HG03060 (cell line): ENCODE measurements at regions not wholly inside any gene's neighbourhood (a gene's known extent, or its start where the extent isn't known, plus 50 kb on each side); places are given as distances from the start of the nearest gene placed in this dataset.

Source experiments
- ATAC-seq: cut with Tn5 transposase; IDR thresholded peaks from one replicate; pipeline ENCODE4 v1.9.1; 2021; ENCODE audit warnings: low read depth, moderate number of reproducible peaks; ENCODE audit not compliant: unreplicated experiment

DNA sequence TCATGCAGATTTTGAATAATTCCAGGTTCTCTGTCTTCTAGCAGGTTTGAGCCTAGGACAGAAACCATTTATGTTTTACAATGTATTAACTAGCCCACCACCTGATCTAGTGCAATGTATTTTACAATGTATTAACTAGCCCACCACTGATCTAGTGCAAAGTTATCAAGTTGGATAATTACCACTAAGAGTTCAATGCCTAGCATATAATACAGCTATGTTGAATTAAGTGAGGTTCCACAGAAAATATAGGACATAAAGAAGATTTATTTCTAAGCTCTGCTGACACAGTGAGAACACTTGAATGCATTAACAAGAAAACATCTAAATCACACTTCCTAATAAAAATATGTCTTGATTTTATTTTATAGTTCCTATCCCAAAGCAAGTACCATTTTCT, 854.6 kb upstream of the NEGR1 start:
- no peak for ATAC-seq

DNA sequence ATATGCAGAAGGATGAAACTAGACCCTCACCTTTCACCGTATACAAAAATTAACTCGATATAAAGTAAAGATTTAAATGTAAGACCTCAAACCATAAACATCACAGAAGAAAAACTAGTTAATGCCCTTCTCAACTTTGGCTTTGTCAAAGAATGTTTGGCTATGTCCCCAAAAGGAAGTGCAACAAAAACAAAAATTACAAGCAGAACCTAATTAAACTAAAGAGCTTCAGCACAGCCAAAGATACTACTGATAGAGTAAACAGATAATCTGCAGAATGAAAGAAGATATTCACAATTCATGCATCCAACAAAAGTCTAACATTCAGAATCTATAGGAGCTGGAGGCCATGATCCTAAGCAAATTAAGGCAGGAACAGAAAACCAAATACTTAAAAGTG, 824.6 kb upstream of the NEGR1 start:
- no peak for ATAC-seq

- ATAC-seq: no peak
These were observed 823.4 kb upstream of the NEGR1 start for GRCh38 chr1:73105755-73106154.

DNA sequence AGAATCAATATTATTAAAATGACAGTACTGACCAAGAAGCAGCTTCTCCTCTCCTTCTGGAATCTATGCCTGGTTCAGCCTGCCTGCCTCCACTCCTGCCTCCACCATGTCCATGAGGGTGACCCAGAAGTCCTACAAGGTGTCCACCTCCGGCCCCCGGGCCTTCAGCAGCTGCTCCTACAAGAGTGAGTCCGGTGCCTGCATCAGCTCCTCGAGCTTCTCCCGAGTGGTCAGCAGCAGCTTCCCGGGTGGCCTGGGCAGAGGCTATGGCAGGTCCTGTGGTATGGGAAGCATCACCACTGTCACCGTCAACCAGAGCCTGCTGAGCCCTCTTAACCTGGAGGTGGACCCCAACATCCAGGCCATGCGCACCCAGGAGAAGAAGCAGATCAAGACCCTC, 822.4 kb upstream of the NEGR1 start:
- no peak for ATAC-seq

DNA sequence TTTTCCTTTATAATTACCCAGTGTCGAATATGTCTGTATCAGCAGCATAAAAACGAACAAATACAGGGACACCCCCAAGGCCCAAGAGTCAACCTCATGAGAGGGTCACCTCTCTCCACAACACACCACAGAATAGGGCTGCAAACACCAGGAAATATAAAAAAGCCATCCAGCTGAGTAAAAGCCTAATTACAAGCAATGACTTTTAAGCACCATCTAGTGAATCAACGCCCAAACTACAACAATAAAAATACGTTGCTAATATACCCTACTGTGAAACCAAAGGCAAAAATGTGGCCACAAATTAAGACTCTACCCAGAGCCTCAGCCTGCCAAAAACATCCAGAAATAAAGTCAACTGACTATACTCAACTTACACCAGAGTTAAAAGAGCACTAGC, 817.9 kb upstream of the NEGR1 start:
- ATAC-seq: no peak

DNA sequence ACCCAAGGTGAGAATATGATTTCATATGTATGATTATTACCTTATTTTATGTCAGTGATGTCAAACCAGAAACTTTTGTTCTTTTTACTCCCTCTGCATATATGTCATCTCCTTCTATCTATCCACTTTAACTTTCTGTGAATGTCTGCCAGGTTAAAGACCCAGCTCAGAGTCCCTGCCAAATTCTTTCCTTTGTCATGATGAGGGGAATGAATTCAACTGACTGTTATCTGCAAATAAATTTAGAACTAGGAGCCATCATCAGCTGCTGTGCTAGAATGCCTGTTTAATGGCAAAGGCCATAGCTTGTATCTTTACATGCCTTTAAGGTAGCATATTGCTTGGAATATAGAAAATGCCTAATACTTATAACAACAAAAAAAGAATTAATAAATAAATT, 815.6 kb upstream of the NEGR1 start:
- ATAC-seq: no peak

- no peak for ATAC-seq
These were observed 814.5 kb upstream of the NEGR1 start for GRCh38 chr1:73096841-73097240.

DNA sequence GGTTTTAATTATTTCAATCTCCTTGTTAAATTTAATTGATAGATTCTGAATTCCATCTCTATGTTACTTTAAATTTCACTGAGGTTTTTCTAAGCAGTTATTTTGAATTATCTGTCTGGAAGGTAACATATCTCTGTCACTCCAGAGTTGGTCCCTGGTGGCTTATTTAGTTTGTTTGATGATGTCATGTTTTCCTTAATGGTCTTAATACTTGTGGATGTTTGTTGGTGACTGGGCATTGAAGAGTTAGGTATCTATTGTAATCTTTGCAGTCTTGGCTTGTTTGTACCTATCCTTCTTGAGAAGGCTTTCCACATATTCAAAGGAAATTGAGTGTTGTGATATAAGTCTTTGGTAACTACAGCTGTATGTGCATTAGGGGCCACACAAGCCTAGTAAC, 810.0 kb upstream of the NEGR1 start:
- no peak for ATAC-seq

DNA sequence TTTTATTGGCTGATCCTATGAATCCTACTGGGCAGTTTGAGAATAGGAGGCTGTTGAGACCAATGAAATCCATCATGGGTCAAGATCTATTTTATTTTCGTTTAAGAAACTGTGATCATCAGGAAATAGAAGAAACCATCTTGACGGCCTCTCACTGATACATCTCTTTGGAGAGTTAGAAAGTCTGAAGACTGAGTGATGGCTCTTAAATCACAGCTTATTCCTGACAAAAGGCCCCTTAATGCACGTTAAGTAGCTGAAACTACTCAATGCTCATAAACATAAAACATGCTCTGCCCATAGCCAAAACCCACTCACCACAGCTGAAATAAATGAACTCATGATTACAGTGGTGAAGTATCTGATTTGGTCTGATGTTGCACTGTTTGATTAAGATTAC, 784.5 kb upstream of the NEGR1 start:
- no peak for ATAC-seq

DNA sequence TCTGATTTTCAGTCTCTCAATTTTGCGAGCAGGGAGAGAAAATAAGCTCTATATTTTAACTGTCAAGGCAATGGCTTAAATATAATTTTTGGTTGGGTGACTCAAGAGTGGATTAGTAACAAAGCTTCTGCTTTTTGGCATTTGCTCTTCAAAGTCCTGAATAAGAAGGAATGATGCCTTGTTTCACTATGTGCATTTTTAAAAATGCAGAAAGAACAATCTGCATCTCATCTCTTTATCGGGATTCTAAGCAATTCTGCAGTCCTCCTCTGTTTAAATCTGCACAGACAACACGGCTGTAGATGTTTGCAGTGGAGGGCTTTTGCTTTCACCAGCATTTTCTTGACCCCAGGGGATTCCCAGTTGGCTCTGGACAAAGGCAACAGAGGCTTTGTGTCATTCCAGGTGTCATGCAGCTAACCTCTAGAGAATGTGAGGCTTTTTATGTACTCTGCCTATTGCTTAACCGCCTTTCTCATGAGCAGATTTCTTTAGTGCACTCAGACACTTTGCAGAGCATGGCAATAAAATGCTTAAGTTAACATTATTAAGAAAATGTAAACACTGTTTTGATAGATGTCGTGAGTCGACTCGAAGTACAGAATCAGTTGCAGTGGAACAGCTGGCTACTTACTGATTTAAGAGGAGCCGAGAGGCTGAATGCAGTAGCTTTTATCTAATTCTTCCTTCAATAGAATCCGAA, 783.2 kb upstream of the NEGR1 start:
- ATAC-seq: no peak

DNA sequence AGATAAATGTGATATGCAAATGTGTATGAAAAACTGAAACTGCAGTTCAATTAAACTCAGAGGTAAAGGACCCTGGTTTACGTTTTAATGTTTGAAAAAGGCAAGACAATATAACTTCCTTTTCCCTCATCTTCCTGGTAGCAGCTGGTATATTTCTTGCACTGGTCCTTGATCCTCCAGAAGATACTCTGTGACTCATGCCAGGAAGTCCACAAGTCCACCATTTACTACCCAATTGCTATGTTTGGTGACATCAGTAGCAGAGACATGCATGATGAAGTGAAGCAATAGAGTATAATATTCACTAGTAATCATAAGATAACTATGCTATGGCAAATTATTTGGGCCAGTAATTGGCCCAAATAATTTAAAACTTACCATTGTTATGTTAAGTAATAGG, 774.5 kb upstream of the NEGR1 start:
- no peak for ATAC-seq

DNA sequence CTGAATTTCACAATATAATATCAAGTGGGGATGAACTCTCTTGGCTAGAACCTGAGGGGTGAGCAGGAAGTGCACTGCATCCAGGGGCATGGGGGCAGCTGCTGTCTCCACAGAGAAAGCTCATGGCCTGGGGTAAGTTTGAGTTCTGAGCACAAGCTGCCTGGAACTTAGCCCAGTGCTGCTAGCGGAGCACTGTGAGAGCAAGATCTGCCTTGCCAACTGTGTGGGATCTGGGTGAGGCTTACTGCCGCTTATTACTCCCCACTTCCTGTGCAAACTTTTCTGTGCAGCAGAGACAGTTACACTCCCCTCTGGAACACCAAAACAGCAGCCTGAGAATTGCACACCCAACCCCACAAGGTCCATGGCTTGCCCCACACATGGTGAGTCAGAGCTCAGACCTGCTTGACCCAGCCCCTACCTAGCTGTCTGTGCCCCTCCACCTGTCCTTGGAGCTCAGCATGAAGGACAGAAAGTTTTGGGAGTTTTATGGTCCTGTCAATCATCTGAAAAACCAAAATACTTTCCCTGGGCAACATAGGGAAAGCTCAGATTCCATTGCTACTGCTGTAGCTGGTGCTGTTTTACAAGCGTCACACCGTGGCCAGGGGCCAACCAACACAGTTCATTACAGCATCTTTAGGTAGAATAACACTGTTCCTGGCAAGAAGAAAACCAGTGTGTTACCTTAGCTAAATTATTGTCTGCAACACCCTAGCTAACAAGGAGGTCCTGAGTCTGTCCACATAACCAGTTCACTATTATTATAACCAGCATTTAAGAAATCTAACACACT, 762.1 kb upstream of the NEGR1 start:
- no peak for ATAC-seq

GRCh38 chr1:73042403-73042802, 760.1 kb upstream of the NEGR1 start:
- no peak for ATAC-seq

- no peak for ATAC-seq
These were observed 758.5 kb upstream of the NEGR1 start for GRCh38 chr1:73040811-73041210.

GRCh38 chr1:73034271-73034670, 751.9 kb upstream of the NEGR1 start:
- no peak for ATAC-seq

DNA sequence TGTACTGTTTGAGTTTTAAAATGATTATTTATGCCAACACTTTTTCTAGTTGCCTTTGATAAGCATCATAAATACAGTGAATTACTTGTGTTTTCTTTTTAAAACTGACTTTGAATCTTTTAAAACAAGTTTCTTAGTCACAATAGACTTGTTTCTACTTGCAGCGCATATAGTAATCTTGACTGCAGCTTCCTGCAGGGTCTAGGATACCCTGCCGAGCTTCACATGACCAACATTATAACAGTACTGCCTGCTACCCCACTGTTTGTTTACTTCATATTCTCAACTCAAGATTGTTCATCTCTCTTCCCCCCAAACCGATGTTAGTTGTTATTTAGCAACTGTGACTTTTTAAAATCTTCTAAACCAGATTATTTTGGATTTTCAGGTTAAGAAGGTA, 751.3 kb upstream of the NEGR1 start:
- ATAC-seq: no peak

DNA sequence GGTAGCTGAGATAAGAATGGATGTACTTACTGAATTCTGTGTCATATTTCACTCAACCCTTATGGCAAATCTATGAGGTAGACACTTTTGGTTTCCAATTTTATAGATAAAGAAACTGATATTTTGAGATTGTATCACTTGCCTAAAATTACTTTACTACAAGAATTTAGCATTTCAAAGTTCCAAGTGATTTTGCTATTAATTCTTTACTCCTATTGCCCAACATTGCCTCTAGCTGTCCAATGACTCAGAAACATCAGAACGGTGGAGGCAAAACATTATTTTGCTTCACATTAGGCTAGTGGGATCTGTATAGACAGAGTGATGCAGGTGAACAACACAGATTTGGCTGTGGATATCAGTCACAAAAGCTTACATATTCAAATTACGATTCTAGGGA, 747.2 kb upstream of the NEGR1 start:
- ATAC-seq: no peak

DNA sequence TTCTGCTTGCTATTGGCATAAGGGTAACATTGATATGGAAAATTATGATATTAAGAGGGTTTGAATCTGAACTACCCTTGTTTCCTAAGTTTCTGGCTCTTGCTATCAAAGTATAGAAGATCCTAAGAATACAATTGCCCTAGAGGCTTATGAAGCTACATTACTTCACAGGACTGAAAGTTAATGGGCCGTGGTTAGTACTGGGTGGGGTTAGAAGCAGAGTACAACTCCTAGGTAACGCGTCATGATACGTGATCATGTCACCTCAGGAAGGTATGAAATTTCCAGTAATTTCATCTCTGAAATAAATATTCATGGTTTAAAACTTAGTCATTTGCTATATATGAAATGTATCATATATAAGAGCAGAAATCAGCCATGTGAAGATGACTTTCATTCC, 743.8 kb upstream of the NEGR1 start:
- no peak for ATAC-seq

DNA sequence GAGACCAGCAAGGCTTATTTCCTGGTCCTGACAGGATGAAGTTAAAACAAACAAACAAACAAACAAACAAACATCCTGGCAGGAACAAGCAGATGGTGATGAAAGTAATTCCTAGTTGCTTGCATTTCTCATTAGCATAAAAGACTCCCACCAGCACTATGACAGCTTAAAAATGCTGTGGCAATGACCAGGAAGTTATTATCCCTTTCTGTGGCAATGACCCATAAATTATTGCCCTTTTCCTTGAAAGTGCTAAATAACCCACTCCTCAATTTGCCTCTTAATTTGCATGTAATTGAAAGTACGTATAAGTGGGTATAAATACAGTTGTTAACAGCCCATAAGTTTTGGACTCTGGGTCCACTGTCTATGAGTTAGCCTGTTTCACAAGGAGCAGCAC, 727.6 kb upstream of the NEGR1 start:
- ATAC-seq: no peak

DNA sequence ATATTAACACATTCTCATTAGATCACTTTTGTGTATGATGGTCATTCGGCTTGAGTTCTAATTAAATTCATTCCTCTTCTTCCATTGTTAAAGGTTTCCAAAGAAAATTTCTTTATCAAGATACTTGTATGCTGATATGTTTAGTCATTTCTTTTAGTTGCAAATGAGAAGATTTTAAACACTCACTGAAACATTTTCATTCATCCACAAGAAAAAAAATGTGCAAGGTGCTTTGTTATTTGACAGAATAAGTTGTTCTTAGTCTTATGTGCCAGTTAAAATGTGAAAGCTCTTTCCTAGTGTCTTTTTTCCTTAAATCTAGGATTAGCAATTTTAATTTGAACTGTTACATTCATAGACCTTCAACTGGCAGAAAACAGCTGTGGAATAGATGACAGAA, 727.0 kb upstream of the NEGR1 start:
- no peak for ATAC-seq

DNA sequence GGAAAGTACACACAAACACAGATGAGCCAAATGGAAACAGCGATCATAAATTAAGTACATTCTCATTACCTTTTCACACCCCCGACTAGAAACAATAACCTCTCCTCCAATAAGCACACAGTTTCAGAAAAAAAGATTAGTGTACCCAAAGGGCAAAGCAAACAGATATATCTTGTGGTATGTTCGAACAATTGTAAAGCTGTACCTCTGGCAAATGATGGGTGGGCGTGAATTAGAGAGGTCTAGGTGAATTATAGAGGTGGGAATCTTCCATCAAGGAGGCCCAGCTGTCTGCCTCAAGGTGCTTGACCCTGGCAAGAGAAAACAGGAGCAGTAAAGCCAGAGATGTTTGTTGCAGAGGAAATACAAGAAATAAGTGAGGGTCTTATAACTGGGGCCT, 715.3 kb upstream of the NEGR1 start:
- no peak for ATAC-seq

DNA sequence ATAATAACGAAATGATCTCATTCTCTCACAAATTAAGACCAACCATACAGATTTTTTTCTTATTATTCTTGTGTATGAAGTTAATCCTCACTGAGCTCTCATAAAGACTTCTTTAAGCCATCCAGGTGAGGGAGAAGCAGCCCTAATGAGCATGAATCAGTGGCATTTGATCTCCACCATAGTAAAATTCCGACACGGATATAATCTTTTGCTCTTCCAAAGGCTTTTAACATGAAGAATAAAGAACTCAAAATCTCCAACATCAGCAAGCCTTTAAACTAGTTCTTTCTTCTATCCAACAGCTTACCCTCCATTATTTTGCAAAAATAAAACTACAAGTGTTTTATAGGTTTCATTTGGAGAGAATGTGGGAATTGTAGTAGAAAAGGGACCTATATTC, 714.7 kb upstream of the NEGR1 start:
- ATAC-seq: no peak
